ENCODE measurements at regions not wholly inside any gene's neighbourhood (a gene's known extent, or its start where the extent isn't known, plus 50 kb on each side); places are given as distances from the start of the nearest gene placed in this dataset.

DNA sequence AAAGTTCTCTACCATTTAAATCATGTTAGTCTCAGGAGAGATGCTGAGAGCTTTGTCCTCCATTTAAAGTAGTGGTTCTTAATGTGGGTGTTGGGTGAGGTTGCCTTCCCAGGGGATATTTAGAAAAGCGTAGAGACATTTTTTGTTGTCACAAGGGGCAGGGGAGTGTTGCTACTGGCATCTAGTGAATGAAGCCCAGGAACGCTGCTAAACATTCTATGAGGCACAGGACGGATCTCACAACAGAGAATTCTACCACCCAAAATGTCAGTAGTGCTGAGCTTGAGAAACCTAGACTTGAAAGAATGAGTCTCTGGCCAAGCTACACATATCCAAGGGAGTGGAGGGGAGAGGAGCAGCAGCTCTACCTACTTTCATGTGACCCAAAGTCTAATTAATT is 60.7 kb upstream of the CTNNB1 start:
- H3K27me3 Mint-ChIP-seq, result peaks cover 3% of the 10 kb centered on the region
- H3K4me3 Mint-ChIP-seq (ENCODE audit: low read depth), result no peak overlapping the region
- no peaks in the 10 kb centered on the region for H3K36me3 Mint-ChIP-seq (ENCODE audit: insufficient read depth)
- H3K9me3 Mint-ChIP-seq (ENCODE audit: low read depth), result no peaks in the 10 kb centered on the region
- no peak overlapping the region for H3K27ac Mint-ChIP-seq
- TF ChIP-seq CTCF (IDR thresholded peaks at IDR 0.05; ENCODE audit: unreplicated experiment), result no peak
- H3K4me1 Mint-ChIP-seq (ENCODE audit: low read depth), result peaks cover 4% of the 10 kb centered on the region
- DNase-seq (ENCODE audit: low spot score, unreplicated experiment), result no peak

DNA sequence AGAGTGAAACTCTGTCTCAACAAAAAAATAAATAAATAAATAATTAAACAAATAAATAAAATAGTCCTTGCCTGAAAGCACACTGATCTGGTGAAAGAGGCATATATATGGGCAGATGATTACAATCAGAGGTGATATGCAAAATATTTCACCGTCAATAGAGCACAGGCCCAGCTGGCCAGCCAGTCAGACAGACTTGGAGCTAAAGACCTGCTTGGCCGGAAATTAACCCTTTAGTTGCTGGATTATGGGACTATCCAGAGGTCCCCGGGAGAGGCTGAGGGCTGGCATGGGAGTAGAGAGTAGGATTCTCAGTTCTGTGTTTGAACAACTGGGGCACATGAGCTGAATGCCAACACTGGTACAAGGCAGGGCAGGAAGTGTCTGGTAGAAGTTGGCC is 59.1 kb upstream of the CTNNB1 start:
- Mint-ChIP-seq H3K36me3 (ENCODE audit: insufficient read depth) (no peaks in the 10 kb centered on the region), H3K9me3 (ENCODE audit: low read depth) (no peaks in the 10 kb centered on the region), H3K27me3 (peaks cover 3% of the 10 kb centered on the region), H3K4me1 (ENCODE audit: low read depth) (peaks cover 4% of the 10 kb centered on the region), H3K27ac (no peak overlapping the region), H3K4me3 (ENCODE audit: low read depth) (no peak overlapping the region)
- no peak for TF ChIP-seq CTCF (IDR thresholded peaks at IDR 0.05; ENCODE audit: unreplicated experiment)
- DNase-seq (ENCODE audit: low spot score, unreplicated experiment), result no peak

- no peak for TF ChIP-seq CTCF (IDR thresholded peaks at IDR 0.05; ENCODE audit: unreplicated experiment)
- Mint-ChIP-seq H3K9me3 (ENCODE audit: low read depth) (peaks cover 10% of the 10 kb centered on the region), H3K4me1 (ENCODE audit: low read depth) (peaks cover 4% of the 10 kb centered on the region), H3K4me3 (ENCODE audit: low read depth) (no peak overlapping the region), H3K27me3 (peaks cover 3% of the 10 kb centered on the region), H3K27ac (no peak overlapping the region), H3K36me3 (ENCODE audit: insufficient read depth) (peaks cover 3% of the 10 kb centered on the region)
- DNase-seq (ENCODE audit: low spot score, unreplicated experiment), result no peak
Observed at GRCh38 chr3:41141433-41142167, 57.7 kb upstream of the CTNNB1 start.

DNA sequence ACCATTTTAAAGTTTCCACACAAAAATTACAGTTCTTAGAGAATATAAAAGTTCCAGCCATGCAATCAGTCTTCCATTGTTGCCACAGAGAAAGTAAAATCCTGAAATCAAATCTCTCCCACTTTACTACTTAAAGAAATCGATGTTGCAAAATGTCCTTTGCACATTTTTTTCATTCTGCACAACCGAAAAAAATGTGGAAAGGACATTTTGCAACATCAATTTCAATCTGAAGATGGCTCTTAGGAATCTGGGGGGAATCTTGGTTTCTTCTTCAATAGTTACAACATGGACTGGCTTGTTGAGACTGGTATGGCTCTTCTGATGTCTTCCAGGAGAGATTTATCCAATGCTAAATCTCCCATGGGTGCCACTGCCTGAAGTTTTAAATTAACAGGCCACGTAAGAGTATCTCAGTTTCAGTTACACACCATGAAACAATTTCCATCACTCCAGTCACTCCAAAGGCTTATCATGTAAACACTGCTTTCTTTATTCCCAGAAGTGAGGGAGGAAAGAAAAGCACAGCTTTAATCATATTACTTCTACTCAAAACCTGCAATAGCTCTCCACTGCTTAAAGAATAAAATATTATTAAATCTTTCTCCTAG is 55.8 kb upstream of the CTNNB1 start:
- TF ChIP-seq CTCF (IDR thresholded peaks at IDR 0.05; ENCODE audit: unreplicated experiment), result no peak
- no peak overlapping the region for H3K4me3 Mint-ChIP-seq (ENCODE audit: low read depth)
- H3K27me3 Mint-ChIP-seq, result peaks cover 3% of the 10 kb centered on the region
- H3K36me3 Mint-ChIP-seq (ENCODE audit: insufficient read depth), result peaks cover 6% of the 10 kb centered on the region
- H3K4me1 Mint-ChIP-seq (ENCODE audit: low read depth), result peaks cover 4% of the 10 kb centered on the region
- no peak for DNase-seq (ENCODE audit: low spot score, unreplicated experiment)
- H3K9me3 Mint-ChIP-seq (ENCODE audit: low read depth), result peaks cover 18% of the 10 kb centered on the region
- H3K27ac Mint-ChIP-seq, result no peak overlapping the region

- H3K9me3 Mint-ChIP-seq (ENCODE audit: low read depth), result peaks cover 18% of the 10 kb centered on the region
- no peak for DNase-seq (ENCODE audit: low spot score, unreplicated experiment)
- TF ChIP-seq CTCF (IDR thresholded peaks at IDR 0.05; ENCODE audit: unreplicated experiment), result no peak
- H3K27me3 Mint-ChIP-seq, result peaks cover 9% of the 10 kb centered on the region
- H3K4me3 Mint-ChIP-seq (ENCODE audit: low read depth), result no peak overlapping the region
- H3K36me3 Mint-ChIP-seq (ENCODE audit: insufficient read depth), result peaks cover 6% of the 10 kb centered on the region
- peaks cover 4% of the 10 kb centered on the region for H3K4me1 Mint-ChIP-seq (ENCODE audit: low read depth)
- no peak overlapping the region for H3K27ac Mint-ChIP-seq
Observed at GRCh38 chr3:41144631-41145030, 54.7 kb upstream of the CTNNB1 start.

Measured in progenitor cell of endocrine pancreas (in vitro differentiated cells).